Ishikawa (cell line): ENCODE measurements at regions not wholly inside any gene's neighbourhood (a gene's known extent, or its start where the extent isn't known, plus 50 kb on each side); places are given as distances from the start of the nearest gene placed in this dataset.

Experiments
- CEBPB ChIP-seq: IDR thresholded peaks from 2 replicates; pipeline ENCODE4 v1.6.1; 2012
- CREB1 ChIP-seq: IDR thresholded peaks from 2 replicates; pipeline ENCODE4 v1.6.1; 2012; ENCODE audit warnings: low read depth
- EGR1 ChIP-seq: IDR thresholded peaks from 2 replicates; pipeline ENCODE4 v1.6.1; 2012
- EP300 ChIP-seq: IDR thresholded peaks from 2 replicates; pipeline ENCODE4 v1.6.1; 2012; ENCODE audit warnings: borderline replicate concordance
- FOXM1 ChIP-seq: IDR thresholded peaks from 2 replicates; pipeline ENCODE4 v1.6.1; 2012; ENCODE audit warnings: low read depth, borderline replicate concordance
- NFIC ChIP-seq: IDR thresholded peaks from 2 replicates; pipeline ENCODE4 v1.6.1; 2012
- RAD21 ChIP-seq: IDR thresholded peaks from 2 replicates; pipeline ENCODE4 v1.6.1; 2012; ENCODE audit warnings: low read depth
- REST ChIP-seq: IDR thresholded peaks from 2 replicates; pipeline ENCODE4 v1.6.1; 2012; ENCODE audit warnings: low read depth, mild to moderate bottlenecking
- TAF1 ChIP-seq: IDR thresholded peaks from 2 replicates; pipeline ENCODE4 v1.6.1; 2012; ENCODE audit warnings: low read depth, mild to moderate bottlenecking
- TCF12 ChIP-seq: IDR thresholded peaks from 2 replicates; pipeline ENCODE4 v1.6.1; 2012; ENCODE audit warnings: low read depth
- TEAD4 ChIP-seq: IDR thresholded peaks from 2 replicates; pipeline ENCODE4 v1.6.1; 2012
- USF1 ChIP-seq: IDR thresholded peaks from 2 replicates; pipeline ENCODE4 v1.6.1; 2012
- YY1 ChIP-seq: IDR thresholded peaks from 2 replicates; pipeline ENCODE4 v1.6.1; 2012; ENCODE audit warnings: low read depth
- ZBTB7A ChIP-seq: IDR thresholded peaks from 2 replicates; pipeline ENCODE4 v1.6.1; 2012; ENCODE audit warnings: low read depth
- TF ChIP-seq, protein P1 (sequence below): IDR thresholded peaks from 2 replicates; pipeline ENCODE4 v1.6.1; 2012

GRCh38 chr6:91505199-91505598 lies 918.3 kb upstream of the MAP3K7 start:
- no peak for TF ChIP-seq TEAD4
- TF ChIP-seq EGR1: no peak
- no peak for TF ChIP-seq TAF1
- TF ChIP-seq CEBPB: no peak
- no peak for TF ChIP-seq YY1
- TF ChIP-seq FOXM1: no peak
- no peak for TF ChIP-seq CREB1
- no peak for TF ChIP-seq USF1
- TF ChIP-seq RAD21: no peak
- TF ChIP-seq, protein P1, sequence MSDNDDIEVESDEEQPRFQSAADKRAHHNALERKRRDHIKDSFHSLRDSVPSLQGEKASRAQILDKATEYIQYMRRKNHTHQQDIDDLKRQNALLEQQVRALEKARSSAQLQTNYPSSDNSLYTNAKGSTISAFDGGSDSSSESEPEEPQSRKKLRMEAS: no peak
- TF ChIP-seq REST: no peak
- no peak for TF ChIP-seq EP300
- TF ChIP-seq ZBTB7A: no peak

GRCh38 chr6:91501930-91502329 lies 915.1 kb upstream of the MAP3K7 start:
- TF ChIP-seq, protein P1: no peak
- no peak for TF ChIP-seq REST

GRCh38 chr6:91500689-91501303 lies 913.9 kb upstream of the MAP3K7 start:
- no peak for TF ChIP-seq USF1
- TF ChIP-seq TAF1: no peak
- TF ChIP-seq EP300: no peak
- no peak for TF ChIP-seq EGR1
- no peak for TF ChIP-seq ZBTB7A
- no peak for TF ChIP-seq CREB1
- no peak for TF ChIP-seq NFIC
- TF ChIP-seq FOXM1: no peak
- no peak for TF ChIP-seq YY1
- TF ChIP-seq, protein P1: no peak
- TF ChIP-seq RAD21: no peak
- TF ChIP-seq CEBPB: no peak
- TF ChIP-seq TEAD4: no peak
- no peak for TF ChIP-seq REST
- no peak for TF ChIP-seq TCF12

GRCh38 chr6:91498576-91498975 lies 911.7 kb upstream of the MAP3K7 start:
- TF ChIP-seq EP300 (no peak), EGR1 (no peak), RAD21 (no peak), TCF12 (no peak), NFIC (no peak), REST (no peak), CREB1 (no peak), ZBTB7A (no peak), YY1 (no peak), FOXM1 (no peak), TAF1 (no peak), TEAD4 (no peak), USF1 (no peak), CEBPB (no peak)
- TF ChIP-seq, protein P1: no peak
